ENCODE measurements at regions not wholly inside any gene's neighbourhood (a gene's known extent, or its start where the extent isn't known, plus 50 kb on each side); places are given as distances from the start of the nearest gene placed in this dataset.

DNA sequence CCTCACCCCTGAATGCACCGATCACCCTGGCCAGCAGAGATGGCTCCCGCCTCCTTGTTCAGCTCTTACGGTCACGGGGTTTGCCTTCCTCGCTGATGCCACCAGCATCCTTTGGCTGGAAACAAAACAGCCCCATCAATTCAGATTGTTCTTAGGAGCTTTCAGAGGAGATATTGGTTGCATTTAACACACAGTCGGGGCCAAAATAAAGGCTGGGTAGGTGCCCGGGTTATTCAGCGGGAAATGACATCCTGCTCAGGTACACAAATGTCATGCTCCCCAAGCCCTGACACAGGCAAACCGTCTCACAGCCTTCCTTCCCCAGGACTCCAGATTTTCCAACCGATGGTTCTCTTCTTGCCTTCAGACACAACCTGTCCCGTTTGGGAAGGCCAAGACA lies 62.4 kb upstream of the MEF2A start:
- DNase-seq: no peak
- no peak for ATAC-seq (ENCODE audit: poor library complexity)
- intact Hi-C loops (cut with DNase I): no loop called here

- intact Hi-C loops (cut with DNase I): no loop called here
- DNase-seq (no peak), ATAC-seq (ENCODE audit: poor library complexity) (no peak)
Measured at GRCh38 chr15:99504071-99504822, 61.5 kb upstream of the MEF2A start.

GRCh38 chr15:99504823-99505551 lies 60.8 kb upstream of the MEF2A start:
- ATAC-seq (ENCODE audit: poor library complexity): no peak
- intact Hi-C loops (cut with DNase I): loop anchor here (5.0 kb wide), 1 partner anchor 57 kb away; no protein-coding TSS in a partner anchor
- DNase-seq: no peak

DNA sequence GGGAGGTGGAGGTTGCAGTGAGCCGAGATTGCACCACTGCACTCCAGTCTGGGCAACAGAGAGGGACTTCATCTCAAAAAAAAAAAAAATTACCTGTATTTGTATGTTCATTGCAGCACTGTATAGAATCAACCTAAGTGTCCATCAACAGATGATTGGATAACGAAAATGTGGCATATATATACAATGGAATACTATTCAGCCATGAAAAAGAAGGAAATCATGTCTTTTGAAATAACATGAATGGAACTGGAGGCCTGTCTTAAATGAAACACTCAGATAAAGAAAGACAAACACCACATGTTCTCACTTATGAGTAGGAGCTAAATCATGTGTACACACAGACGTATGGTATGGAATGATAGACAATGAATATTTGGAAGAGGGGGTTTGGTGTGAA lies 59.4 kb upstream of the MEF2A start:
- DNase-seq: no peak
- intact Hi-C loops (cut with DNase I): loop anchor here (5.0 kb wide), 1 partner anchor 56 kb away; no protein-coding TSS in a partner anchor
- no peak for ATAC-seq (ENCODE audit: poor library complexity)

DNA sequence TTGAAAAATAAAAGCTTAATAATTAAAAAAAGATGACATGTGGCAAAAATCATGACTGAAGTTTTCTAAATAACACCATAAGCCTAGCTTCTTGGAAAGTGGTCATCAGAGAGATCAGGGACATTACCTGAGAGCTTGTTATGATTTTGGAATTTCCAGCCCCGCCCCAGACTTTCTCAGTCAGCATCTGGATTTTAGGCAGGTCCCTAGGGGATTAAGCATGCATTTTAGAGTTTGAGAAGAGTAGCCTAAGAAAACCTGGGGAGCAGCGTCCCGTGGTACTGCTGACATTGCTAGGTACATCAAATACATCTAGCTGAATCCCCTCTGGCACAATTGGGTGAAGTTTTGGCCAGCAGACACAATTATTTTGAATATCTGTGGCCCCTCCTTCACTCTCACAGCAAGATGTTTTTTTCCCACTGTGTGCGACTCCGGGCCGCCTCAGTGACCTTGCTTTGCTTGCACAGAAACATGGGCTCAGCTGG lies 58.7 kb upstream of the MEF2A start:
- ATAC-seq (ENCODE audit: poor library complexity) (no peak), DNase-seq (no peak)
- intact Hi-C loops (cut with DNase I): loop anchor here (5.0 kb wide), 1 partner anchor 55 kb away; no protein-coding TSS in a partner anchor

DNA sequence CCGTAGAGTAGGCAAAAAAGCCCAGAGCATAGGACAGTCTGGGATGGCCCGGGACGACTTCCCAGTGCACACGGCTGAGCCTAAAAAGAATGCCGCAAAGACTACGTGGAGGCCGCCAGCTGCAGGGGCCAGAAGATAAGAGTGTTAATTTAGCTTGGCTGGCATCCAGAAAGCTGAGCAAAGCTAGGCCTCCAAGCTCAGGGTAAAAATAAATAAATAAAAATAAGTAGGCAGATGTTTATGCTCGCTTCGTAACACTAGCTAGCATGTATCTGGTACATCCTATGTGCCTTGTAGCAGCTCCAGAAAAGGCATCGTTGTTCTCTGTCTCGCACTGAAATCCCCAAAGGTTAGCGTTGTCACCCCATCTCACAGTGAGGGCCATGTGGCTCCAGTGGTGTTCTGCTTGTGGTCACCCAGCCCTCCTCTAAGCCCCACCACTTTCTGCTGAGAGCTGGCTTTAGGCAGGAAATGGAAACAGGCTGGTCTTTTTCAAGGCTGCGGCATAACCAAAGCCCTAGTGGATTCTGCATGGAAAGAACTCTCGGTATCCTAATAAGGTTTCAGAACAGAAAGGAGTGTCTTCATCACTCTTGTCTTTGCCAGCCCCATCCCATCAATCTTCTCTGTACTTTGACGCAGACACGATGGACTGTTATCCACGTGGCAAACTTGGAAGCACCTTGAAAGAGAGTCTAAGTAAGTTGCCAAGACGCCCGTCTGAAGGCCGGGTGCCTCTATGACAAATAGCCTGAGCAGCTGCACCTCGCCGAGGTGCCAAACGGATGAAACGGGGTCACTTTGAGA lies 58.1 kb upstream of the MEF2A start:
- ATAC-seq (ENCODE audit: poor library complexity) (peak; percentile 87), DNase-seq (peak; percentile 80)
- intact Hi-C loops (cut with DNase I): loop anchor here (5.0 kb wide), 1 partner anchor 55 kb away; no protein-coding TSS in a partner anchor

DNA sequence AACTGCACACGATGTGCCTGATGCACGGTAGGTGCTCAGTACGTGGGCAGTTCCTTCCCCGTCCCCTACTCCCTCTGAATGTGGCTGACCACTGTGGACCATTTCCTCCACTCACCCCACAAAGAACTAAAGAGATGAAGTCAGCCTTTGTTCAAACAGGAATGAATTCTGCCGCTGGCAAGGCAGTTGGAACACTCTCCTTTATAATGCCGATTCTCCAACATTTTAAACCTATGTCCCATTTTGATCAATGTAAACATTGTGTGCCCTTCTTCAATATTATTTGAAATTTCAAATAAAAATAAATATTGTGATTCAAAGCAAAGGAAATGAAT lies 57.5 kb upstream of the MEF2A start:
- no peak for ATAC-seq (ENCODE audit: poor library complexity)
- intact Hi-C loops (cut with DNase I): loop anchor here (5.0 kb wide), 1 partner anchor 54 kb away; no protein-coding TSS in a partner anchor
- no peak for DNase-seq

DNA sequence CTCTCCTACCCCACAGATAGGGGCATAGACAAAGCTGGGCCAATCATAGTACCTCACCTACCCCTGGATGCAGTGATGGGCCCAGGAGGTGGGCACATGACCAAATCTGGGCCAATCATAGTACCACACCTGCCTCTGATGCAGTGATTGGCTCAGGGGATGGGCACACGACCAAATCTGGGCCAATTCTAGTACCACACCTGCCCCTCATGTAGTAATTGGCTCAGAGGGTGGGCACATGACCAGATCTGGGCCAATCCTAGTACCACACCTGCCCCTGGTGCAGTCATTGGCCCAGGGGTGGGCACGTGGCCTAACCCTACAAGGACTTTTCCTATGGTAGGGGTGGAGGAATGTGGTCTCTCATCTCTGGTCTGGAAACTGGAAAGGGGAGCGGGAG lies 56.9 kb upstream of the MEF2A start:
- intact Hi-C loops (cut with DNase I): loop anchor here (5.0 kb wide), 1 partner anchor 53 kb away; no protein-coding TSS in a partner anchor
- ATAC-seq (ENCODE audit: poor library complexity) (no peak), DNase-seq (no peak)

GRCh38 chr15:99509686-99510461 lies 55.9 kb upstream of the MEF2A start:
- ATAC-seq (ENCODE audit: poor library complexity): no peak
- peak; percentile 65 for DNase-seq
- intact Hi-C loops (cut with DNase I): loop anchor here (5.0 kb wide), 1 partner anchor 52 kb away; no protein-coding TSS in a partner anchor

GRCh38 chr15:99511531-99511865 lies 54.3 kb upstream of the MEF2A start:
- no peak for DNase-seq
- intact Hi-C loops (cut with DNase I): no loop called here
- peak; percentile 1 for ATAC-seq (ENCODE audit: poor library complexity)

DNA sequence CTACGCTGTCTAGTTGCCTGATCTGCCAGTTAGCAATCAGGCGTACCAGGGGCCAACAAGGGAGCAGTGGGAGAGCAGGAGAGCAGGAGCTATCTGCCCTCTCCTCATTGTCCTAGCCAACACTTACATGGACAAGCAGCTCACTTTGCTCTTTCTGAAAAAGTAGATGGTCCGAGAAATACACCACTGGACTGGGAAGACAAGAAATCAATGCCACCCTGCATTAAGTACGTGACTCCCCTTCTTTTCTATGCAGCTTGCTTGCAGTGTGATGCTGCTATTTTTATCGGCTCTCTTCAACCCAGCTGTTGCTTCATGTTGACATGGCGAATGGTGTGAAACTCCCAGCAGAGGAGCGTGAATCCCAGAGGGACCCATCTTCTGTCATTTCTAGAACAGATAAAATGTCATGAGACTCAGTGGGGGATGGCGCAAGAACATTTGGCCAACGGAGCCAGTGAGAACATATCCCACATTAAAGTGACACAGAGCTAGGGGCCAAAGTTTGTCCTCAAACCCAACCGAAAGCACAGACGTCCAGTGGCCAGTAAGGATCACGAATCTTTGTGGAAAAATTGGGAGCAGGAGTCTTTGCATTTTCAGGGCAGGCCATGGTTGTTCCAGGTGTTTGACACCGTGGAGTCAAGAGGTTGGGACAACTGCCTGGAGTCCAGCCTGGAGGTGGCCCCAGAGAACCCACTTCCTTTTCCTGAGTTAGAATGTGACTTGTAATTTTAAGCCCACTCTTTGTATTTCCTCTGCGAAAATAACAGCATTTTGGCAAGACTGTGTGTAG lies 53.7 kb upstream of the MEF2A start:
- intact Hi-C loops (cut with DNase I): no loop called here
- DNase-seq (no peak), ATAC-seq (ENCODE audit: poor library complexity) (peak; percentile 47)

DNA sequence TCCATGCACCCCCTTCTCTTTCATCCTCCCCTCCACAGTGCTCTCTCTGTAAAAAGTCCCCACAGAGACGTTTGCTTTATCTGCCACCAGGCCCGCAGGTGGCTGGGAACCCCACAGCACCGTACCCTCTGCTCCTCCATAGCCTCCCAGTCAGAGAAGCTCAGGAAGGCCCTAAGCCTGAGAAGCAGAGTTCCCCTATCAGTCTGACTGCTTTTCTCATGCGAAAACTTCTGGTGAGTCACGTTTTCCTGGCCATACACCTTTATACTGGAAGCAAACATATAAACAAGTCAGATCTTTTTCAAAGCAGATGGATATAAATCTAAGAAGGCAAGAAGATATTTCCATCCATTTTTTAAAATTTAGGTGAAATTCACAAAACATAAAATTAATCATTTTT lies 51.5 kb upstream of the MEF2A start:
- ATAC-seq (ENCODE audit: poor library complexity) (no peak), DNase-seq (no peak)
- intact Hi-C loops (cut with DNase I): no loop called here

Data from Right ventricle myocardium superior (tissue), 1 donor.